ENCODE measurements at regions not wholly inside any gene's neighbourhood (a gene's known extent, or its start where the extent isn't known, plus 50 kb on each side); places are given as distances from the start of the nearest gene placed in this dataset.

GRCh38 chr15:57827021-57827420 is 120.5 kb downstream of the POLR2M start:
- Histone ChIP-seq H4K20me1 (ENCODE audit: insufficient read depth) (no peaks in the 10 kb centered on the region), H3K9me3 (ENCODE audit: insufficient read depth, low read depth) (no peaks in the 10 kb centered on the region), H2AFZ (no peak overlapping the region), H3K27ac (no peak overlapping the region), H3K9me2 (ENCODE audit: insufficient read depth) (no peaks in the 10 kb centered on the region), H3K4me1 (replicated peaks; ENCODE audit: insufficient read depth) (no peaks in the 10 kb centered on the region), H3K36me3 (ENCODE audit: low read depth) (no peaks in the 10 kb centered on the region), H3K4me2 (no peak overlapping the region), H3K4me3 (no peak overlapping the region), H3K27me3 (ENCODE audit: insufficient read depth, low read depth) (peaks cover 25% of the 10 kb centered on the region), H3K79me2 (ENCODE audit: low read depth) (no peaks in the 10 kb centered on the region), H3F3A (ENCODE audit: insufficient read depth, low read depth) (no peaks in the 10 kb centered on the region)
- intact Hi-C loops (cut with micrococcal nuclease; ENCODE audit: unreplicated experiment): no loop called here
- ChIA-PET CTCF (no interaction called here), POLR2A (ENCODE audit: unreplicated experiment) (no interaction called here)
- DNase-seq: no peak
- no TSS peak for BruUV-seq (replicated peaks)
- TF ChIP-seq, protein P1, sequence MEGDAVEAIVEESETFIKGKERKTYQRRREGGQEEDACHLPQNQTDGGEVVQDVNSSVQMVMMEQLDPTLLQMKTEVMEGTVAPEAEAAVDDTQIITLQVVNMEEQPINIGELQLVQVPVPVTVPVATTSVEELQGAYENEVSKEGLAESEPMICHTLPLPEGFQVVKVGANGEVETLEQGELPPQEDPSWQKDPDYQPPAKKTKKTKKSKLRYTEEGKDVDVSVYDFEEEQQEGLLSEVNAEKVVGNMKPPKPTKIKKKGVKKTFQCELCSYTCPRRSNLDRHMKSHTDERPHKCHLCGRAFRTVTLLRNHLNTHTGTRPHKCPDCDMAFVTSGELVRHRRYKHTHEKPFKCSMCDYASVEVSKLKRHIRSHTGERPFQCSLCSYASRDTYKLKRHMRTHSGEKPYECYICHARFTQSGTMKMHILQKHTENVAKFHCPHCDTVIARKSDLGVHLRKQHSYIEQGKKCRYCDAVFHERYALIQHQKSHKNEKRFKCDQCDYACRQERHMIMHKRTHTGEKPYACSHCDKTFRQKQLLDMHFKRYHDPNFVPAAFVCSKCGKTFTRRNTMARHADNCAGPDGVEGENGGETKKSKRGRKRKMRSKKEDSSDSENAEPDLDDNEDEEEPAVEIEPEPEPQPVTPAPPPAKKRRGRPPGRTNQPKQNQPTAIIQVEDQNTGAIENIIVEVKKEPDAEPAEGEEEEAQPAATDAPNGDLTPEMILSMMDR (conservative IDR thresholded peaks at IDR 0.05): no peak
- TF ChIP-seq EZH2 (IDR thresholded peaks at IDR 0.05; ENCODE audit: low read depth): no peak

DNA sequence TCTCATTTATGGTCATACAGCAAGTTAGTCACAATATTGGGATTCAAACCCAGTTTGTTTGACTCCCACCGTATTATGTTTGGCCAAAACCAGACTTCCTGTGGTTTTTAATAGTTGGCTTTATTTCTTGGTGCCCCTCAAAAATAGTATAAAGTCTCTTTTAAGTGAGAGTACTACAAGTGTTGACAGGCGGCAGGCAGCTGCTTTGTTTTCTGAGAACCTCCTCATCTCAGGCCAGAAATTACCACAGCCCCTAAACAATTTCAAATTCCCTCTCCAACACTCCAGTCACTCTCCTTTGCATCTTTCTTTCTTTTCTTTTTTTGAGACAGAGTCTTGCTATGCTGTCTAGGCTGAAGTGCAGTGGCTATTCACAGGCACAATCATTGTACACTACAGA is 121.5 kb downstream of the POLR2M start:
- Histone ChIP-seq H3K79me2 (ENCODE audit: low read depth) (no peaks in the 10 kb centered on the region), H3F3A (ENCODE audit: insufficient read depth, low read depth) (no peaks in the 10 kb centered on the region), H3K4me2 (no peak overlapping the region), H3K9me3 (ENCODE audit: insufficient read depth, low read depth) (no peaks in the 10 kb centered on the region), H3K4me1 (replicated peaks; ENCODE audit: insufficient read depth) (no peaks in the 10 kb centered on the region), H3K27me3 (ENCODE audit: insufficient read depth, low read depth) (peaks cover 23% of the 10 kb centered on the region), H2AFZ (no peak overlapping the region), H4K20me1 (ENCODE audit: insufficient read depth) (no peaks in the 10 kb centered on the region), H3K4me3 (no peak overlapping the region), H3K27ac (no peak overlapping the region), H3K9me2 (ENCODE audit: insufficient read depth) (no peaks in the 10 kb centered on the region), H3K36me3 (ENCODE audit: low read depth) (no peaks in the 10 kb centered on the region)
- POLR2A ChIA-PET (ENCODE audit: unreplicated experiment): no interaction called here
- TF ChIP-seq EZH2 (IDR thresholded peaks at IDR 0.05; ENCODE audit: low read depth): no peak
- TF ChIP-seq, protein P1 (conservative IDR thresholded peaks at IDR 0.05): no peak
- CTCF ChIA-PET: no interaction called here
- BruUV-seq (replicated peaks): no TSS peak
- no peak for DNase-seq
- intact Hi-C loops (cut with micrococcal nuclease; ENCODE audit: unreplicated experiment): no loop called here

- no peaks in the 10 kb centered on the region for H4K20me1 ChIP-seq (ENCODE audit: insufficient read depth)
- ChIA-PET CTCF (no interaction called here), POLR2A (ENCODE audit: unreplicated experiment) (no interaction called here)
- no peak overlapping the region for H2AFZ ChIP-seq
- no peaks in the 10 kb centered on the region for H3K4me1 ChIP-seq (replicated peaks; ENCODE audit: insufficient read depth)
- H3K9me2 ChIP-seq (ENCODE audit: insufficient read depth): no peaks in the 10 kb centered on the region
- no peak for TF ChIP-seq EZH2 (IDR thresholded peaks at IDR 0.05; ENCODE audit: low read depth)
- TF ChIP-seq, protein P1 (conservative IDR thresholded peaks at IDR 0.05): no peak
- H3K79me2 ChIP-seq (ENCODE audit: low read depth): no peaks in the 10 kb centered on the region
- H3K27ac ChIP-seq: no peak overlapping the region
- no peak for DNase-seq
- H3K4me3 ChIP-seq: no peak overlapping the region
- intact Hi-C loops (cut with micrococcal nuclease; ENCODE audit: unreplicated experiment): no loop called here
- H3K27me3 ChIP-seq (ENCODE audit: insufficient read depth, low read depth): peaks cover 20% of the 10 kb centered on the region; the same call in 1 of the 2 replicates
- H3K36me3 ChIP-seq (ENCODE audit: low read depth): no peaks in the 10 kb centered on the region
- H3K4me2 ChIP-seq: no peak overlapping the region
- no TSS peak for BruUV-seq (replicated peaks)
- H3K9me3 ChIP-seq (ENCODE audit: insufficient read depth, low read depth): no peaks in the 10 kb centered on the region
- no peaks in the 10 kb centered on the region for H3F3A ChIP-seq (ENCODE audit: insufficient read depth, low read depth)
These were observed 125.7 kb downstream of the POLR2M start for GRCh38 chr15:57832183-57832582.

Measured in PC-9 (cell line).